Muscle layer of duodenum (tissue), 2 donors: ENCODE measurements at regions not wholly inside any gene's neighbourhood (a gene's known extent, or its start where the extent isn't known, plus 50 kb on each side); places are given as distances from the start of the nearest gene placed in this dataset.
A peak's percentile ranks its signal among the peaks of the same experiment; 100 is the strongest.

Experiments
- H3K27ac ChIP-seq: one replicate; pipeline ENCODE4 v1.7.0; 2013; ENCODE audit warnings: mild to moderate bottlenecking, low read length
- H3K27me3 ChIP-seq: one replicate; pipeline ENCODE4 v1.7.0; 2013; ENCODE audit warnings: low read depth, mild to moderate bottlenecking, control low read depth, low read length
- H3K36me3 ChIP-seq, 2 donors: one replicate each; pipeline ENCODE4 v1.7.0; 2013; ENCODE audit warnings: low read length in 2 of 2, control low read depth in 1 of 2, mild to moderate bottlenecking in 1 of 2; ENCODE audit not compliant: insufficient read depth in 2 of 2, control insufficient read depth in 1 of 2
- H3K4me1 ChIP-seq, 2 donors: one replicate each; pipeline ENCODE4 v1.7.0; 2013; ENCODE audit warnings: low read length in 2 of 2, mild to moderate bottlenecking in 2 of 2, control low read depth in 1 of 2, moderate library complexity in 1 of 2; ENCODE audit not compliant: insufficient read depth in 2 of 2, control insufficient read depth in 1 of 2
- H3K4me3 ChIP-seq, 2 donors: one replicate each; pipeline ENCODE4 v1.7.0; 2013; ENCODE audit warnings: low read length in 2 of 2, low read depth in 1 of 2, mild to moderate bottlenecking in 1 of 2
- H3K9me3 ChIP-seq, 2 donors: one replicate each; pipeline ENCODE4 v1.7.0; 2013; ENCODE audit warnings: low read length in 2 of 2, control low read depth in 1 of 2, mild to moderate bottlenecking in 1 of 2; ENCODE audit not compliant: control insufficient read depth in 1 of 2
- donor health status: healthy.

- Histone ChIP-seq H3K27me3 (no peaks in the 10 kb centered on the region), H3K27ac (no peak overlapping the region), H3K9me3 (no peaks in the 10 kb centered on the region), H3K36me3 (no peaks in the 10 kb centered on the region), H3K4me3 (peak overlapping the region in 1 of 2 donors; percentile 40), H3K4me1 (peaks cover 0 to 5% of the 10 kb centered on the region in 2 donors)
Measured at GRCh38 chr12:91577586-91578539, 395.2 kb upstream of the DCN start.

DNA sequence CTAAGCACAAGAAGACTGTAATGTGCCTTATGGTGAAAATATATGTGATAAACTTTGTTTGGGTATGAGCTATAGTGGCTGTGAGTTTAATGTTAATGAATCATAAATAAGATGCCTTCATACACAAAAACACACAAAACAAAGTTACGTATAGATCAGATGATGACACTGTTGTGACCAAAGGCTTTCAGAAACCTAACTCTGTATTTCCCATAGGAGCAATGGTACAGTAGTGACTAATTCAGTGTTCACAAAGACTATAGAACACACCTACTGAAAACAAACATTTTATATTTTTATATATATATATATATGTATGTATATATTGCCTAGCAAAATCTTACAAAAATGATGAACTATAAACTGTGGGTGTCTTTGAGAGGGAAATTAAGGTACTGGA lies 393.8 kb upstream of the DCN start:
- no peaks in the 10 kb centered on the region for H3K27me3 ChIP-seq
- H3K36me3 ChIP-seq: no peaks in the 10 kb centered on the region
- H3K4me3 ChIP-seq: no peak overlapping the region
- no peaks in the 10 kb centered on the region for H3K9me3 ChIP-seq
- H3K4me1 ChIP-seq: peaks cover 0 to 5% of the 10 kb centered on the region in 2 donors
- no peak overlapping the region for H3K27ac ChIP-seq

GRCh38 chr12:91575630-91576029 lies 393.0 kb upstream of the DCN start:
- Histone ChIP-seq H3K4me1 (peaks cover 0 to 5% of the 10 kb centered on the region in 2 donors), H3K27ac (no peak overlapping the region), H3K9me3 (no peaks in the 10 kb centered on the region), H3K27me3 (no peaks in the 10 kb centered on the region), H3K4me3 (no peak overlapping the region), H3K36me3 (no peaks in the 10 kb centered on the region)

DNA sequence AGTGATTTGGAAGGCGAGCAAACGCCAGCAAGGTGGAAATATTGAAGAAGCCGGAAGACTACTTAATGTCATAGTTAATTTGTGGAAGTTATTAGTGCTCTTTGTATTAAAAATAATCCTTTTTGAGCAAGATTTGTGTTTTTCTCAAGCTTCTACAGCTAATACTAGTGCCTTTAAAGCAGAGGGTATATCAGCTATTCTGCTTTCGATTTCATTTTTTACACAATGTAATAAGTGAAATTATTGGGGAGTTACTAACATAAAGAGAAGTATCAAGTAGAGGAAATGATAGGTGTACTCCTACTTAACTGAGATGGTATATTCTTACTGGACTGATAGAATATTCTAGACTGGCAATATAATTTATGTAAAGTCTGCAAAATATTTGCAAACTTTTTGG lies 392.4 kb upstream of the DCN start:
- Histone ChIP-seq H3K9me3 (no peaks in the 10 kb centered on the region), H3K27ac (no peak overlapping the region), H3K4me3 (no peak overlapping the region), H3K27me3 (no peaks in the 10 kb centered on the region), H3K4me1 (peaks cover 0 to 5% of the 10 kb centered on the region in 2 donors), H3K36me3 (no peaks in the 10 kb centered on the region)

DNA sequence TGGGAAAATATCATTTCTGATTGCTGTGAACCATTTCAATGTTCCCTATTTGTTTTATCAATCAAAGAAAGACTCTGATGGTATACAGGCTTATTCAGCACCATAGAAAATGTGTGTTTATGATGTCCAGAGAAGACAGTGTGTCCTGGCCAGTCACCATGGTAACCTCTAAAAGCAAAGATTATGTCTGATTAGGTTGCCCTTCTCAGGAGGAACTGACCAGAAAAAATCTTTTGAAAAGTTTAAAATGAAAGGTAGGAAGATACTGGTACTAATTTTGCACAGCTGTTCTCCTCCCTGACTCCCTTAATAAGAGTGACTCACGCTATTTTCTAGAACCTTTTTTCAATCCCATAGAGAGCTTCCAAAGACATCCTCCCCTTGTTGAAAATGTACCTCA lies 391.8 kb upstream of the DCN start:
- H3K27ac ChIP-seq: no peak overlapping the region
- H3K9me3 ChIP-seq: no peaks in the 10 kb centered on the region
- peaks cover 0 to 5% of the 10 kb centered on the region in 2 donors for H3K4me1 ChIP-seq
- no peak overlapping the region for H3K4me3 ChIP-seq
- no peaks in the 10 kb centered on the region for H3K27me3 ChIP-seq
- H3K36me3 ChIP-seq: no peaks in the 10 kb centered on the region

GRCh38 chr12:91572869-91573268 lies 390.3 kb upstream of the DCN start:
- Histone ChIP-seq H3K27ac (no peak overlapping the region), H3K36me3 (no peaks in the 10 kb centered on the region), H3K4me1 (no peaks in the 10 kb centered on the region), H3K27me3 (no peaks in the 10 kb centered on the region), H3K4me3 (no peak overlapping the region), H3K9me3 (no peaks in the 10 kb centered on the region)

DNA sequence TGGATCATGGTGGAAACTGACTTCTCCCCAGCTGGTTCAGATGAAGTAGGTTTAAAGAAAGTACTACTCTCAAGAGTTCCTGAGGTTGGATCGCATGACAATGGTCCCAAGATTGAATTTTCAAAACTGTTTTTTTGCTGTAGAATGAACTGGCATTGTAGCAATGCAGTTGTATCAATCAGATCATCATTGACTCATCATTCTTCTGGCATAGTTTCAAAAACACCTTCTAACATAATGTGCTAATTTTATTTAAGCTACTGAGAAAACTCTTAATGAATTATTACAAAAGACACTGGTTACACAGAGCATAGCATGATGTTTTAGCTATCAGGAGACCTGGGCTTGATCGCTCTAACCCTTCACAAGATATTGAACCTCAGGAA lies 384.5 kb upstream of the DCN start:
- Histone ChIP-seq H3K27ac (no peak overlapping the region), H3K36me3 (no peaks in the 10 kb centered on the region), H3K27me3 (no peaks in the 10 kb centered on the region), H3K9me3 (no peaks in the 10 kb centered on the region), H3K4me1 (no peaks in the 10 kb centered on the region), H3K4me3 (no peak overlapping the region)

GRCh38 chr12:91566328-91567099 lies 383.9 kb upstream of the DCN start:
- Histone ChIP-seq H3K36me3 (no peaks in the 10 kb centered on the region), H3K27ac (no peak overlapping the region), H3K4me1 (no peaks in the 10 kb centered on the region), H3K4me3 (no peak overlapping the region), H3K27me3 (no peaks in the 10 kb centered on the region), H3K9me3 (no peaks in the 10 kb centered on the region)

DNA sequence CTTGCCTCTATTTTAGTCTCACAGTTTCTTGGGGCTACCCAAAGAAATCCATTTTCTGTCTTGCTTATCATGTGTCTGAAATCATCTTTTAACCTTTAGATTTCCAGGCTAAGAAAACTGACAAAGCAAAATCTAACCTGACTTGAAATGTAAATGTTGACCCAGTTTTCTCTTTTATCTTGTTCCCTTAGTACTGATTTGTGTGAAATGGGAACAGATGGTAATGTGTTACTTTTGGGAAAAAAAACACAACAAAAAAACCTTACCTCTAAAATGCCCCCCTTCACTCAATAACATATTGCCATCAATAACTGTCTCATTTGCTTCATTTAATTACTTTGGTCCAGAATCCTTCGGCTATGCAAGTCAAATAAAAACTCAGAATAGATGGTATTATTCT lies 383.2 kb upstream of the DCN start:
- no peak overlapping the region for H3K4me3 ChIP-seq
- H3K4me1 ChIP-seq: no peaks in the 10 kb centered on the region
- no peak overlapping the region for H3K27ac ChIP-seq
- no peaks in the 10 kb centered on the region for H3K27me3 ChIP-seq
- no peaks in the 10 kb centered on the region for H3K36me3 ChIP-seq
- H3K9me3 ChIP-seq: no peaks in the 10 kb centered on the region

DNA sequence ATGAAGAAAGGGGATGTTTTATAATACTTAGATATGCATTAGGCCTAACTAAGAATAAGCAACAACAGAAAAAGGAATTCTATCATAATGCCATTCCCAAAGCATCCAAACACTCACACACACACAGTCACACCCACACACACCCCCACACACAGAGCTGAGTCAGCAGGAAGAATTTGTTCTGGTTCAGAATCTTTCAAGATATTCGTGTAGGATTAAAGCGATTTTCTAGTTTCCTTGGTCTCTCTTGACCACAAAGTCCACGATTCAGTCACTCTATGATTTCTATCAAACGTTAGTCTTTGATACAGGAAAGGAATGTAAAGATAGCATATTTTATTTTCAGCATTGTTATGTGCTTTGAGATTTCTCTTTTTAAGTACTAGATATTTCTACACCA lies 382.6 kb upstream of the DCN start:
- H3K4me1 ChIP-seq: no peaks in the 10 kb centered on the region
- no peak overlapping the region for H3K4me3 ChIP-seq
- H3K27me3 ChIP-seq: no peaks in the 10 kb centered on the region
- no peaks in the 10 kb centered on the region for H3K36me3 ChIP-seq
- no peaks in the 10 kb centered on the region for H3K9me3 ChIP-seq
- H3K27ac ChIP-seq: no peak overlapping the region

GRCh38 chr12:91563011-91563765 lies 380.6 kb upstream of the DCN start:
- Histone ChIP-seq H3K27ac (no peak overlapping the region), H3K4me3 (no peak overlapping the region), H3K4me1 (no peaks in the 10 kb centered on the region), H3K27me3 (no peaks in the 10 kb centered on the region), H3K9me3 (no peaks in the 10 kb centered on the region), H3K36me3 (no peaks in the 10 kb centered on the region)
